ENCODE measurements at regions not wholly inside any gene's neighbourhood (a gene's known extent, or its start where the extent isn't known, plus 50 kb on each side); places are given as distances from the start of the nearest gene placed in this dataset.

DNA sequence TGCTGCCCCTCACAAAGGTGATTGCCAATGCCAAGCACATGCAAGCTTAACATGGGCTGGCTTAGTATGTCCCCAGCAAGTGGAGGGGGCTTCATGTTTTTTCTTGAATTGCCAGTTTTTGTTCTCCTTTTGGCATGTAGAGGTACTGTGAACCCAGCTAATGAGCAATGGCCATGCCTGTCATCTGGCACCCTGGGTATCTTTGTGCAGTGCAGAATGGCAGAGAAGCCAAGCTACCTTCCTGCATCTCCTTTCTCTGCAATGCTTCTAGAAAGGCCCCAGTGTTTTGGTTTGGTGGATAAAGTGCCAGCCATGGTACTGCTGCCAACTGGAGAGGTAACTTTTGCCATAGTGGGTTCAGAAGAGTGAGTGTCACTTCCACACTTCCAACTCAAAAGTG, 576.9 kb downstream of the CMPK2 start:
- no peak overlapping the region for H3K27ac ChIP-seq (ENCODE audit: low read depth, low read length)
- CTCF ChIA-PET, result no interaction called here
- RAD21 ChIA-PET (ENCODE audit: low non-redundant PET in 1 of 2, low total read pairs in 2 of 2, uncharacterized antibody in 2 of 2, unreplicated experiment in 2 of 2), result no interaction called here
- no peak overlapping the region for H3K4me2 ChIP-seq (ENCODE audit: low read length)
- H3K4me1 ChIP-seq (ENCODE audit: control insufficient read depth in 1 of 2, insufficient read depth in 2 of 2, low read length in 2 of 2), result no peaks in the 10 kb centered on the region
- H3K36me3 ChIP-seq (ENCODE audit: control insufficient read depth in 1 of 2, insufficient read depth in 2 of 2, low read length in 2 of 2), result no peaks in the 10 kb centered on the region
- no peak for ATAC-seq
- no peak for DNase-seq (ENCODE audit: low read depth, low spot score)
- H2AFZ ChIP-seq (ENCODE audit: low read depth, low read length, poor library complexity, severe bottlenecking), result no peak overlapping the region
- no TSS peak for BruUV-seq (replicated peaks)
- no peak overlapping the region for H3K4me3 ChIP-seq (replicated peaks in 1 of 2; ENCODE audit: low read depth in 1 of 2, low read length in 2 of 2)
- H3K79me2 ChIP-seq (ENCODE audit: insufficient read depth, low read length), result no peaks in the 10 kb centered on the region
- TF ChIP-seq ZFX (IDR thresholded peaks at IDR 0.05) (no peak), TCF7L2 (IDR thresholded peaks at IDR 0.05; ENCODE audit: borderline replicate concordance, extremely low read depth, insufficient read depth, insufficient read length) (no peak), JUND (IDR thresholded peaks at IDR 0.05) (no peak), POLR2A (IDR thresholded peaks at IDR 0.05; ENCODE audit: borderline replicate concordance, extremely low read depth, insufficient read depth, insufficient read length) (no peak), EZH2 (IDR thresholded peaks at IDR 0.05) (no peak), SRF (IDR thresholded peaks at IDR 0.05; ENCODE audit: low read depth) (no peak), ZNF274 (IDR thresholded peaks at IDR 0.05; ENCODE audit: low read depth, low read length) (no peak), SIN3A (IDR thresholded peaks at IDR 0.05; ENCODE audit: low read depth) (no peak), EZH2phosphoT487 (IDR thresholded peaks at IDR 0.05; ENCODE audit: borderline replicate concordance) (no peak), RAD21 (IDR thresholded peaks at IDR 0.05; ENCODE audit: low read depth) (no peak), SP1 (IDR thresholded peaks at IDR 0.05; ENCODE audit: low read depth) (no peak), ELF1 (IDR thresholded peaks at IDR 0.05; ENCODE audit: borderline replicate concordance, low read depth) (no peak), EGR1 (IDR thresholded peaks at IDR 0.05; ENCODE audit: low read depth) (no peak), CEBPB (IDR thresholded peaks at IDR 0.05; ENCODE audit: low read depth) (no peak)
- TF ChIP-seq, protein P1, sequence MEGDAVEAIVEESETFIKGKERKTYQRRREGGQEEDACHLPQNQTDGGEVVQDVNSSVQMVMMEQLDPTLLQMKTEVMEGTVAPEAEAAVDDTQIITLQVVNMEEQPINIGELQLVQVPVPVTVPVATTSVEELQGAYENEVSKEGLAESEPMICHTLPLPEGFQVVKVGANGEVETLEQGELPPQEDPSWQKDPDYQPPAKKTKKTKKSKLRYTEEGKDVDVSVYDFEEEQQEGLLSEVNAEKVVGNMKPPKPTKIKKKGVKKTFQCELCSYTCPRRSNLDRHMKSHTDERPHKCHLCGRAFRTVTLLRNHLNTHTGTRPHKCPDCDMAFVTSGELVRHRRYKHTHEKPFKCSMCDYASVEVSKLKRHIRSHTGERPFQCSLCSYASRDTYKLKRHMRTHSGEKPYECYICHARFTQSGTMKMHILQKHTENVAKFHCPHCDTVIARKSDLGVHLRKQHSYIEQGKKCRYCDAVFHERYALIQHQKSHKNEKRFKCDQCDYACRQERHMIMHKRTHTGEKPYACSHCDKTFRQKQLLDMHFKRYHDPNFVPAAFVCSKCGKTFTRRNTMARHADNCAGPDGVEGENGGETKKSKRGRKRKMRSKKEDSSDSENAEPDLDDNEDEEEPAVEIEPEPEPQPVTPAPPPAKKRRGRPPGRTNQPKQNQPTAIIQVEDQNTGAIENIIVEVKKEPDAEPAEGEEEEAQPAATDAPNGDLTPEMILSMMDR (IDR thresholded peaks at IDR 0.05 in 2 of 3, conservative IDR thresholded peaks at IDR 0.05 in 1 of 3; ENCODE audit: borderline replicate concordance in 1 of 3, insufficient read depth in 1 of 3, low read depth in 2 of 3, low read length in 2 of 3), result no peak
- TF ChIP-seq, protein P2, sequence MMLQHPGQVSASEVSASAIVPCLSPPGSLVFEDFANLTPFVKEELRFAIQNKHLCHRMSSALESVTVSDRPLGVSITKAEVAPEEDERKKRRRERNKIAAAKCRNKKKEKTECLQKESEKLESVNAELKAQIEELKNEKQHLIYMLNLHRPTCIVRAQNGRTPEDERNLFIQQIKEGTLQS (IDR thresholded peaks at IDR 0.05), result no peak
- TF ChIP-seq, protein P3, sequence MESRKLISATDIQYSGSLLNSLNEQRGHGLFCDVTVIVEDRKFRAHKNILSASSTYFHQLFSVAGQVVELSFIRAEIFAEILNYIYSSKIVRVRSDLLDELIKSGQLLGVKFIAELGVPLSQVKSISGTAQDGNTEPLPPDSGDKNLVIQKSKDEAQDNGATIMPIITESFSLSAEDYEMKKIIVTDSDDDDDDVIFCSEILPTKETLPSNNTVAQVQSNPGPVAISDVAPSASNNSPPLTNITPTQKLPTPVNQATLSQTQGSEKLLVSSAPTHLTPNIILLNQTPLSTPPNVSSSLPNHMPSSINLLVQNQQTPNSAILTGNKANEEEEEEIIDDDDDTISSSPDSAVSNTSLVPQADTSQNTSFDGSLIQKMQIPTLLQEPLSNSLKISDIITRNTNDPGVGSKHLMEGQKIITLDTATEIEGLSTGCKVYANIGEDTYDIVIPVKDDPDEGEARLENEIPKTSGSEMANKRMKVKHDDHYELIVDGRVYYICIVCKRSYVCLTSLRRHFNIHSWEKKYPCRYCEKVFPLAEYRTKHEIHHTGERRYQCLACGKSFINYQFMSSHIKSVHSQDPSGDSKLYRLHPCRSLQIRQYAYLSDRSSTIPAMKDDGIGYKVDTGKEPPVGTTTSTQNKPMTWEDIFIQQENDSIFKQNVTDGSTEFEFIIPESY (IDR thresholded peaks at IDR 0.05; ENCODE audit: extremely low read depth, insufficient replicate concordance, low read length), result no peak
- TF ChIP-seq, protein P4, sequence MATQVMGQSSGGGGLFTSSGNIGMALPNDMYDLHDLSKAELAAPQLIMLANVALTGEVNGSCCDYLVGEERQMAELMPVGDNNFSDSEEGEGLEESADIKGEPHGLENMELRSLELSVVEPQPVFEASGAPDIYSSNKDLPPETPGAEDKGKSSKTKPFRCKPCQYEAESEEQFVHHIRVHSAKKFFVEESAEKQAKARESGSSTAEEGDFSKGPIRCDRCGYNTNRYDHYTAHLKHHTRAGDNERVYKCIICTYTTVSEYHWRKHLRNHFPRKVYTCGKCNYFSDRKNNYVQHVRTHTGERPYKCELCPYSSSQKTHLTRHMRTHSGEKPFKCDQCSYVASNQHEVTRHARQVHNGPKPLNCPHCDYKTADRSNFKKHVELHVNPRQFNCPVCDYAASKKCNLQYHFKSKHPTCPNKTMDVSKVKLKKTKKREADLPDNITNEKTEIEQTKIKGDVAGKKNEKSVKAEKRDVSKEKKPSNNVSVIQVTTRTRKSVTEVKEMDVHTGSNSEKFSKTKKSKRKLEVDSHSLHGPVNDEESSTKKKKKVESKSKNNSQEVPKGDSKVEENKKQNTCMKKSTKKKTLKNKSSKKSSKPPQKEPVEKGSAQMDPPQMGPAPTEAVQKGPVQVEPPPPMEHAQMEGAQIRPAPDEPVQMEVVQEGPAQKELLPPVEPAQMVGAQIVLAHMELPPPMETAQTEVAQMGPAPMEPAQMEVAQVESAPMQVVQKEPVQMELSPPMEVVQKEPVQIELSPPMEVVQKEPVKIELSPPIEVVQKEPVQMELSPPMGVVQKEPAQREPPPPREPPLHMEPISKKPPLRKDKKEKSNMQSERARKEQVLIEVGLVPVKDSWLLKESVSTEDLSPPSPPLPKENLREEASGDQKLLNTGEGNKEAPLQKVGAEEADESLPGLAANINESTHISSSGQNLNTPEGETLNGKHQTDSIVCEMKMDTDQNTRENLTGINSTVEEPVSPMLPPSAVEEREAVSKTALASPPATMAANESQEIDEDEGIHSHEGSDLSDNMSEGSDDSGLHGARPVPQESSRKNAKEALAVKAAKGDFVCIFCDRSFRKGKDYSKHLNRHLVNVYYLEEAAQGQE (IDR thresholded peaks at IDR 0.05; ENCODE audit: low read depth), result no peak
- no peaks in the 10 kb centered on the region for H3K27me3 ChIP-seq (ENCODE audit: insufficient read depth, low read length)
- H3K9ac ChIP-seq (ENCODE audit: low read length), result no peak overlapping the region
- intact Hi-C loops (cut with micrococcal nuclease), result no loop called here
- POLR2A ChIA-PET, result no interaction called here
- H3K9me3 ChIP-seq (ENCODE audit: control insufficient read depth in 1 of 2, insufficient read depth in 1 of 2, low read depth in 1 of 2, low read length in 2 of 2), result peaks cover 0 to 11% of the 10 kb centered on the region in 2 experiments; a peak in 2 of 4 replicates
- H4K20me1 ChIP-seq (ENCODE audit: insufficient read depth), result no peaks in the 10 kb centered on the region
- H3K9me2 ChIP-seq (ENCODE audit: insufficient read depth), result no peaks in the 10 kb centered on the region

Measured in HCT116 (cell line).